Keratinocyte (primary cell): ENCODE measurements at regions not wholly inside any gene's neighbourhood (a gene's known extent, or its start where the extent isn't known, plus 50 kb on each side); places are given as distances from the start of the nearest gene placed in this dataset.

Experiments
- DNase-seq: peaks from one replicate; pipeline ENCODE4 v3.0.0-alpha.2; 2011; ENCODE audit warnings: low read depth, missing footprints, low spot score
- FAIRE-seq: peaks from 2 replicates; lab custom pipeline; 2011; peaks lifted over from hg19 to GRCh38; lab: Jason Lieb, UNC
- H2AFZ ChIP-seq: 2 replicates; pipeline ENCODE4 v1.6.0; 2012; ENCODE audit warnings: low read length, control low read depth, inconsistent platforms; ENCODE audit not compliant: control insufficient read depth
- H3K27ac ChIP-seq: 2 replicates; pipeline ENCODE4 v1.5.1; 2011; ENCODE audit warnings: low read length; ENCODE audit not compliant: control insufficient read depth, insufficient read depth
- H3K27me3 ChIP-seq: 3 replicates; pipeline ENCODE4 v1.6.0; 2011; ENCODE audit warnings: low read length; ENCODE audit not compliant: control insufficient read depth, insufficient read depth; ENCODE audit errors: extremely low read depth
- H3K36me3 ChIP-seq, 2 experiments: 2 replicates in 1 of 2; 3 replicates in 1 of 2; pipeline ENCODE4 v1.5.1; 2011; ENCODE audit warnings: low read length in 2 of 2, mild to moderate bottlenecking in 1 of 2; ENCODE audit not compliant: control insufficient read depth in 2 of 2, insufficient read depth in 2 of 2; ENCODE audit errors: extremely low read depth in 1 of 2
- H3K4me1 ChIP-seq: 3 replicates; pipeline ENCODE4 v1.5.1; 2011; ENCODE audit warnings: low read length; ENCODE audit not compliant: control insufficient read depth, insufficient read depth; ENCODE audit errors: extremely low read depth
- H3K4me2 ChIP-seq: 3 replicates; pipeline ENCODE4 v1.6.0; 2011; ENCODE audit warnings: low read depth, low read length; ENCODE audit not compliant: control insufficient read depth, insufficient read depth; ENCODE audit errors: extremely low read depth
- H3K4me3 ChIP-seq, 3 experiments: fragments of 200-600 bp in 1 of 3; sonication (generic) in 1 of 3; 2 replicates in 2 of 3; 3 replicates in 1 of 3; pipeline ENCODE4 v1.5.1; 2011 to 2016; ENCODE audit warnings: low read length in 3 of 3, mild to moderate bottlenecking in 3 of 3, control low read depth in 2 of 3, inconsistent platforms in 1 of 3, low read depth in 1 of 3, mixed read lengths in 1 of 3, mixed run types in 1 of 3, moderate library complexity in 1 of 3; ENCODE audit not compliant: control insufficient read depth in 2 of 3, insufficient read depth in 2 of 3; ENCODE audit errors: extremely low read depth in 1 of 3
- H3K79me2 ChIP-seq: 2 replicates; pipeline ENCODE4 v1.6.0; 2012; ENCODE audit warnings: low read length; ENCODE audit not compliant: control insufficient read depth, insufficient read depth
- H3K9ac ChIP-seq: 3 replicates; pipeline ENCODE4 v1.6.0; 2011; ENCODE audit warnings: low read length; ENCODE audit not compliant: control insufficient read depth, insufficient read depth; ENCODE audit errors: extremely low read depth
- H3K9me1 ChIP-seq: 3 replicates; pipeline ENCODE4 v1.6.0; 2011; ENCODE audit warnings: low read length; ENCODE audit not compliant: control insufficient read depth, insufficient read depth; ENCODE audit errors: extremely low read depth
- H3K9me3 ChIP-seq: 2 replicates; pipeline ENCODE4 v1.5.1; 2012; ENCODE audit warnings: low read depth, low read length; ENCODE audit not compliant: control insufficient read depth
- H4K20me1 ChIP-seq: 3 replicates; pipeline ENCODE4 v1.6.0; 2011; ENCODE audit warnings: low read length; ENCODE audit not compliant: control insufficient read depth, insufficient read depth; ENCODE audit errors: extremely low read depth
- EZH2 ChIP-seq: IDR thresholded peaks from one replicate; pipeline ENCODE4 v1.6.1; 2012; ENCODE audit warnings: inconsistent platforms, mild to moderate bottlenecking, low read length, moderate library complexity
- dilution Hi-C: fragments of 300-500 bp; cut with MboI; formaldehyde crosslinking; loops from one replicate; pipeline ENCODE4 v1.7.0; 2020; ENCODE audit warnings: low sequenced_read_pairs; ENCODE audit not compliant: extremely low pct_ligation_motif_present
- TF ChIP-seq, protein P1 (sequence below), 3 experiments: IDR thresholded peaks in 1 of 3; conservative IDR thresholded peaks in 1 of 3; optimal IDR thresholded peaks in 1 of 3; 2 replicates in 2 of 3; 3 replicates in 1 of 3; pipeline versions ENCODE3 to v1.5.1; 2011; ENCODE audit warnings: low read length in 3 of 3, mild to moderate bottlenecking in 3 of 3, moderate library complexity in 2 of 3, control low read depth in 1 of 3, inconsistent platforms in 1 of 3; ENCODE audit not compliant: insufficient read depth in 2 of 3; ENCODE audit errors: extremely low read depth in 1 of 3

DNA sequence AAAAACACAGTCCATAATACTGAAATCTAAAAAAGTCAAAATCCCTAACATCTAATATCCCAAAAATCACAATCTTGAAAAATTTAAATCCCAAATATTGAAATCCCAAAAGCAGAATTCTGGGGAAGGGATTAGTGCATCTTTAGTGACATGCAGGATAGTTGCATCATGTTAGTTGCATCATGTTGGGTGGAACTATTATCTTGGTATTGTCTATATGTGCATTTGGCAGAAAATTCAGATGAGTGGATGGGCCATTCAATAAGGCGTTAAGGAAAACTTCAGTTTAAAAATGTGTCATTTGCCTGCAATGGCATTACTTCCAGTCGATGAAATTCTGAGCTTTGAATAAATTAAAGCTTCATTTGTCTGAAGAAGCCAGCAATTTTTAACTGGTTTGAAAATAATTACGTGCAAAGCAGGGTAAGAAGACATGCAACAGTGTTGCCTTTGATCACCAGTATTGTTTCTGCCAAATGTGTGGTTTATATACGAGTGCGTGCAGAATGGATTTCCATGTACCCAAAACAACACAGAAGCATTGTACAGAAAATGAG, 221.4 kb upstream of the NFE2L3 start:
- H4K20me1 ChIP-seq, result no peaks in the 10 kb centered on the region
- FAIRE-seq (no peak), DNase-seq (no peak)
- TF ChIP-seq EZH2, result no peak
- TF ChIP-seq, protein P1, sequence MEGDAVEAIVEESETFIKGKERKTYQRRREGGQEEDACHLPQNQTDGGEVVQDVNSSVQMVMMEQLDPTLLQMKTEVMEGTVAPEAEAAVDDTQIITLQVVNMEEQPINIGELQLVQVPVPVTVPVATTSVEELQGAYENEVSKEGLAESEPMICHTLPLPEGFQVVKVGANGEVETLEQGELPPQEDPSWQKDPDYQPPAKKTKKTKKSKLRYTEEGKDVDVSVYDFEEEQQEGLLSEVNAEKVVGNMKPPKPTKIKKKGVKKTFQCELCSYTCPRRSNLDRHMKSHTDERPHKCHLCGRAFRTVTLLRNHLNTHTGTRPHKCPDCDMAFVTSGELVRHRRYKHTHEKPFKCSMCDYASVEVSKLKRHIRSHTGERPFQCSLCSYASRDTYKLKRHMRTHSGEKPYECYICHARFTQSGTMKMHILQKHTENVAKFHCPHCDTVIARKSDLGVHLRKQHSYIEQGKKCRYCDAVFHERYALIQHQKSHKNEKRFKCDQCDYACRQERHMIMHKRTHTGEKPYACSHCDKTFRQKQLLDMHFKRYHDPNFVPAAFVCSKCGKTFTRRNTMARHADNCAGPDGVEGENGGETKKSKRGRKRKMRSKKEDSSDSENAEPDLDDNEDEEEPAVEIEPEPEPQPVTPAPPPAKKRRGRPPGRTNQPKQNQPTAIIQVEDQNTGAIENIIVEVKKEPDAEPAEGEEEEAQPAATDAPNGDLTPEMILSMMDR (optimal IDR thresholded peaks at IDR 0.05 in 1 of 3, IDR thresholded peaks at IDR 0.05 in 1 of 3, conservative IDR thresholded peaks at IDR 0.05 in 1 of 3; ENCODE audit: extremely low read depth in 1 of 3, insufficient read depth in 2 of 3, low read length in 3 of 3), result no peak
- no peak overlapping the region for H2AFZ ChIP-seq
- H3K27me3 ChIP-seq, result no peaks in the 10 kb centered on the region
- H3K4me1 ChIP-seq, result peaks cover 15% of the 10 kb centered on the region
- no peak overlapping the region for H3K4me2 ChIP-seq
- peaks cover 2% of the 10 kb centered on the region for H3K9me3 ChIP-seq
- no peak overlapping the region for H3K4me3 ChIP-seq
- no peaks in the 10 kb centered on the region for H3K36me3 ChIP-seq
- dilution Hi-C loops, result no loop called here
- no peak overlapping the region for H3K27ac ChIP-seq
- no peaks in the 10 kb centered on the region for H3K79me2 ChIP-seq
- H3K9ac ChIP-seq, result no peak overlapping the region
- H3K9me1 ChIP-seq, result no peaks in the 10 kb centered on the region

DNA sequence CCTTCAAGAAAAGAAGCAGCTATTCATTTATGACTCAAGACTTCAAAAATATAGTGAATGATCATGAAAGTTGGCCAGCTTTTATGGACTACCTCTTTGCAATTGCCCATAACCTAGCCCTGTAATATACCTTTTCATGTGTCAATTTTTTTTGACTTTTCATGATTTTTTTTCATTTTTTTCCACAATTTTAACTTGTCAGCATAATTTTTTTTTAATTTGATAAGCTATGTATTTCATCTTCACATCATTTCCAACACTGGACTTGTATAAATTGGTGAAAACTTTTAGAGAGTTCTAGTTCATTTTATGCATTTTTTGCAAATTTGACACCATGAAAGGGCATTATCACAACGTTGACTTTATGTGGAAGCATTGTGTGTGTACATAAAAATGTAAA, 220.8 kb upstream of the NFE2L3 start:
- H3K9ac ChIP-seq, result no peak overlapping the region
- H2AFZ ChIP-seq, result no peak overlapping the region
- no peak overlapping the region for H3K4me2 ChIP-seq
- no peaks in the 10 kb centered on the region for H3K27me3 ChIP-seq
- DNase-seq (no peak), FAIRE-seq (no peak)
- no peaks in the 10 kb centered on the region for H3K79me2 ChIP-seq
- no peak overlapping the region for H3K27ac ChIP-seq
- H3K36me3 ChIP-seq, result no peaks in the 10 kb centered on the region
- H3K9me3 ChIP-seq, result peaks cover 2% of the 10 kb centered on the region
- dilution Hi-C loops, result no loop called here
- H4K20me1 ChIP-seq, result no peaks in the 10 kb centered on the region
- no peak overlapping the region for H3K4me3 ChIP-seq
- H3K4me1 ChIP-seq, result peaks cover 12% of the 10 kb centered on the region
- no peaks in the 10 kb centered on the region for H3K9me1 ChIP-seq
- no peak for TF ChIP-seq EZH2
- TF ChIP-seq, protein P1 (optimal IDR thresholded peaks at IDR 0.05 in 1 of 3, IDR thresholded peaks at IDR 0.05 in 1 of 3, conservative IDR thresholded peaks at IDR 0.05 in 1 of 3; ENCODE audit: extremely low read depth in 1 of 3, insufficient read depth in 2 of 3, low read length in 3 of 3), result no peak
